SK-N-MC (cell line): ENCODE measurements at regions not wholly inside any gene's neighbourhood (a gene's known extent, or its start where the extent isn't known, plus 50 kb on each side); places are given as distances from the start of the nearest gene placed in this dataset.

Experiments used
- EZH2 ChIP-seq: fragments of 200-600 bp; sonication (generic); IDR thresholded peaks from one replicate; pipeline ENCODE4 v1.6.1; 2017; ENCODE audit warnings: antibody characterized with exemption
- POLR2AphosphoS5 ChIP-seq: IDR thresholded peaks from 2 replicates; pipeline ENCODE4 v1.6.1; 2012; ENCODE audit warnings: mild to moderate bottlenecking, low read depth, low read length, borderline replicate concordance

- TF ChIP-seq POLR2AphosphoS5 (no peak), EZH2 (no peak)
Observed at GRCh38 chr4:136526517-136526916, 1005.8 kb downstream of the PCDH18 start.
